ENCODE measurements at regions not wholly inside any gene's neighbourhood (a gene's known extent, or its start where the extent isn't known, plus 50 kb on each side); places are given as distances from the start of the nearest gene placed in this dataset.

GRCh38 chr1:177891809-177892208, 78.0 kb downstream of the SEC16B start:
- 100% methylated on average over 1 of the region's 1 CpG for WGBS, 2 donors
- no peak for DNase-seq (ENCODE audit: low spot score in 2 of 2)
- no peaks in the 10 kb centered on the region for H3K27me3 ChIP-seq

GRCh38 chr1:177890479-177890878, 79.4 kb downstream of the SEC16B start:
- TF ChIP-seq EP300 (IDR thresholded peaks at IDR 0.05) (no peak), CTCF (IDR thresholded peaks at IDR 0.05) (no peak), POLR2A (IDR thresholded peaks at IDR 0.05) (no peak)
- no peaks in the 10 kb centered on the region for H3K36me3 ChIP-seq
- H3K4me1 ChIP-seq, result no peaks in the 10 kb centered on the region
- no peak for DNase-seq (ENCODE audit: low spot score in 2 of 2)
- H3K9me3 ChIP-seq, result peaks cover 0 to 23% (median 5%) of the 10 kb centered on the region in 4 donors
- no peak overlapping the region for H3K4me3 ChIP-seq
- WGBS, 2 donors, result 42 to 83% methylated on average over 1 of the region's 1 CpG
- no peak overlapping the region for H3K27ac ChIP-seq
- H3K27me3 ChIP-seq, result no peaks in the 10 kb centered on the region

More at GRCh38 chr1:177891809-177892208, 78.0 kb downstream of the SEC16B start:
- Histone ChIP-seq H3K4me1 (no peaks in the 10 kb centered on the region), H3K27ac (no peak overlapping the region), H3K4me3 (no peak overlapping the region), H3K36me3 (no peaks in the 10 kb centered on the region), H3K9me3 (peaks cover 0 to 23% (median 5%) of the 10 kb centered on the region in 4 donors)
- TF ChIP-seq EP300 (IDR thresholded peaks at IDR 0.05), result no peak
- TF ChIP-seq POLR2A (IDR thresholded peaks at IDR 0.05), result no peak
- TF ChIP-seq CTCF (IDR thresholded peaks at IDR 0.05), result no peak

- no peak overlapping the region for H3K4me3 ChIP-seq
- no peak for DNase-seq (ENCODE audit: low spot score in 2 of 2)
- no peaks in the 10 kb centered on the region for H3K36me3 ChIP-seq
- no peak for TF ChIP-seq EP300 (IDR thresholded peaks at IDR 0.05)
- no peak for TF ChIP-seq CTCF (IDR thresholded peaks at IDR 0.05)
- TF ChIP-seq POLR2A (IDR thresholded peaks at IDR 0.05), result no peak
- H3K9me3 ChIP-seq, result no peaks in the 10 kb centered on the region
- no peak overlapping the region for H3K27ac ChIP-seq
- H3K27me3 ChIP-seq, result no peaks in the 10 kb centered on the region
- no peaks in the 10 kb centered on the region for H3K4me1 ChIP-seq
These were observed 85.3 kb downstream of the SEC16B start for GRCh38 chr1:177884479-177885021.

GRCh38 chr1:177883581-177883980, 86.3 kb downstream of the SEC16B start:
- Histone ChIP-seq H3K27ac (no peak overlapping the region), H3K9me3 (no peaks in the 10 kb centered on the region), H3K4me1 (no peaks in the 10 kb centered on the region), H3K4me3 (no peak overlapping the region), H3K27me3 (no peaks in the 10 kb centered on the region), H3K36me3 (no peaks in the 10 kb centered on the region)
- WGBS, 2 donors, result 94% methylated on average over 3 of the region's 3 CpGs
- no peak for DNase-seq (ENCODE audit: low spot score in 2 of 2)
- TF ChIP-seq EP300 (IDR thresholded peaks at IDR 0.05), result no peak
- TF ChIP-seq POLR2A (IDR thresholded peaks at IDR 0.05), result no peak
- no peak for TF ChIP-seq CTCF (IDR thresholded peaks at IDR 0.05)

- H3K4me1 ChIP-seq, result no peaks in the 10 kb centered on the region
- no peak for TF ChIP-seq CTCF (IDR thresholded peaks at IDR 0.05)
- no peak for TF ChIP-seq EP300 (IDR thresholded peaks at IDR 0.05)
- no peak for TF ChIP-seq POLR2A (IDR thresholded peaks at IDR 0.05)
These were observed 89.4 kb downstream of the SEC16B start for GRCh38 chr1:177880339-177880891.

More at GRCh38 chr1:177880339-177880891, 89.4 kb downstream of the SEC16B start:
- H3K4me3 ChIP-seq, result no peak overlapping the region
- H3K27ac ChIP-seq, result no peak overlapping the region
- DNase-seq (ENCODE audit: low spot score in 2 of 2), result no peak
- no peaks in the 10 kb centered on the region for H3K36me3 ChIP-seq
- no peaks in the 10 kb centered on the region for H3K9me3 ChIP-seq
- H3K27me3 ChIP-seq, result no peaks in the 10 kb centered on the region
- WGBS, 2 donors, result 47 to 57% methylated on average over 7 of the region's 7 CpGs

Measured in tibial nerve (tissue), 4 donors.